Myocyte (in vitro differentiated cells): ENCODE measurements at regions not wholly inside any gene's neighbourhood (a gene's known extent, or its start where the extent isn't known, plus 50 kb on each side); places are given as distances from the start of the nearest gene placed in this dataset.

Experiments used
- DNase-seq: peaks from one replicate; pipeline ENCODE4 v3.0.0-alpha.2; 2012; ENCODE audit warnings: low read depth

DNA sequence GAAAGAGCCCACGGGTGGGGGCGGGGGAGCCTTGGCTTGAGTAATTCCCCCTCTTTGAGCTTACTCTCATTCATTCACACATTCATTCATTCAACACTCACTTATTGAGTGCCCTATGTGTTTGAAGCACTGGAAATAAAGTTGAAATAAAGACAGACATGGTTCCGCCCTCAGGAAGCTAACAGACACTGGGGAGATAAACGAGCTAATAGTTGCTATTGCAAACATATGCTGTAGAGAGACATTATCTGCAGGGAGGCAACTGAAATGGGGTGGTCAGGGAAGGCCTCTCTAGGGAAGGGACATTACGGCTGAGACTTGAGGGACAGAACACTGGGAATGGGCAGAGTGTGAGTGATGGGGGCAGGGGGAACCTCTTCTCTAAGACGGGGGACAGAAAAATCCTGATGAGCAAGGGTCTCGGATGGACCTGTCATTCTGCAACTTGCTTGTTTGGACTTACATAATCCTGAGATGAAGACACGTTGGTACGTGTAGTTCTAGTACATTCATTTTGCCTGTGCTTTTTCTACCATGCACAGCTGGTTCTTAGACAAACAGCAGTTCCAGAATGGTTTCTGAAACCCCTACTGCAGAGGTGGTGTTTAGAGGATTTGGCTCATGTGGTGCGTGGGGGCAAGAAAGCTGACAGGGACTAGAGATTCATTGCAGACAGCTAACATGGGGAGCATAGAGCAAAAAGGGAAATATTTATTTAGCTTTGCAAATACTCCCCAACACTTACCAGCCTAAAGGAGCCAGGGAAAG is 71.1 kb upstream of the BLCAP start:
- no peak for DNase-seq

DNA sequence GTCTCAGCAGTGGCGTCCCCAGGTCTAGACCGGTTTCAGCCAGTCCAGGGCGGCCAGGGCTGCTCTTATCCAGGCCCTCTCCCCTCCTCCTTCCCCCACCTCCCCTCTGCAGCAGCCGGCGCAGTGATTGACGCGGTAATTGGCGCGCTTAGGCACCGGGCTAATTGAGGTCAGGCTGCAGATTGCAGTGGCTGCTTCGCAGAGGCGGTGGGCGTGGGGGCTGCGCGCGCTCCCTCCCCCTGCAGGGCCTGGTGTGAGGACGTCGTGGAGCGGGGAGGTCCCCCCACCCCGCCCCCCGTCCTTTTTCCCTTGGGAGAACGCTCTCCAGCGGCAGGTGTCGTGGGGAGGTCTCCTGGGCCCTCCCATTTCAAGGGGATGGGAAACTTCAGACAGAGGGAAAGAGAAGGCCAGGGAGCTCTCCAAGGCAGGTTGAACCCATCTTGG is 70.4 kb upstream of the BLCAP start:
- no peak for DNase-seq

DNA sequence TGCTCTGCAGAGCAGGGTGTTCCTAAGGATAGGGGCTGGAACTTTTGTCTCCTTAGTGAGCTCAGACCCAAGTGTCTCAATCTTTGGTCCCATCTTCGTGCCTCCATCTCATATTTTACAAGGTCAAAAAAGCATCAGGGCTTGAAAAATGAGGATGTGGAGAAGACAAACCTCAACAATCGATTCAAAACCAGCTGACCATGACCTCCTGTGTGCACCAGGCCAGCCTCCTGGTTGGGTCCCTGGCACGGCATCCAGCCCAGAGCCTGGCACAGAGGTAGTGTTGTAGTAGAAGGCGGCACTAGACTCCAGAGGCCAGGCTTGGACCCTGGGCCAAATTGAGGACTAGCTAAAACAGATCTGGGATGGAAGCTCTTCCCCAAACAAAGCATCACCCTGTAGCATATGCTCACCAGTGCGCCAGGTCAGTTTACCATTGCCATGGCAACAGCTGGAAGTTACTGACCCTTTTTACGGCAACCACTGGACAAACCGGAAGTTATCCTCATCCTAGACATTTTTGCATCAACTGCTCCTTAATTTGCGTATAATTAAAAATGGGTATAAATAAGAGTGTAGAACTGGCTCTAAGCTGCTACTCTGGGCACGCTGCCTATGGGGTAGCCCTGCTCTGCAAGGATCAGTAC is 69.3 kb upstream of the BLCAP start:
- no peak for DNase-seq

- no peak for DNase-seq
Measured at GRCh38 chr20:37596168-37596567, 68.5 kb upstream of the BLCAP start.

GRCh38 chr20:37593710-37594109 is 66.0 kb upstream of the BLCAP start:
- DNase-seq: no peak

DNA sequence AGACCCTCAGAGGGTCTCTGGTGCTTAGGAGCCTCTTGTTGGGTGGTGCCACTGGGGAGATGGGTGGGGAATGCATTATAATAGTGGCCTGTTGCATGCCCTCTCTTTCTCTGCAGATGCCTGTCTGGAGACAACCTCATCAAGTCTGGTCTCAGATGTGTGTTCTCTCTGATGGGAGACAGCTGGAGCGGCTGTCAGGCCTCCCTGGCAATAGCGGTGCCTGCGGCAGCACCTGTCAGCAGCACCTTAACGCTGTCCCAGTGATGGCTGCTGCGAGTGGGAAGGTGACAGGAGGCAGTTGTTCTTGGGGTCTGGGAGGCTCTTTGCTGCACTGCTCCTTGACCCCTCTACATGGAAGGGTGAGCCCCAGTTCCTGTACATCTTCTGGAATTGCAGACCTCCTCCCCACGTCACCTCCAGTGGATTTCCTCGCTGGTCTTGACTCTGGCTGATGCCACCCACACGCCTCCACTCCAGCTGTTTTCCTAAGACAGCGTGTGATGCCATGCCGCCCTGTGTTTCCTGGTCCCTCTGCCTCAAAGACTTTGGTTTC is 63.3 kb upstream of the BLCAP start:
- DNase-seq: no peak

DNA sequence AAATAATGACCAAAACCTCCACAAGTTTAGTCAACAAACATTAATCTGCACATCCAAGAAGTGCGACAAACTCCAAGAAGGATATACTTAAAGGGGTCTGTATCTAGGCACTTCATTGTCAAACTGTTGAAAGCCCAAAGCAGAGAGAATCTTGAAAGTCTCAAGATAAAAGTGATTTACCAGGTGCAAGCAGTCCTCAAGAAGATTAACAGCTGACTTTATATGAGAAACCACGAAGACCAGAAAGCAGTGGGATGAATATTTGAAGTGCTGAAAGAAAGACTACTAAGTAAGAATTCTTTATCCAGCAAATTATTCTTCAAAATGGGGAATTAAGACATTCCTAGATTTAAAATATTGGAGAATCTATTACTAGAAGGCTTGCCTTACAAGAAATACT is 58.4 kb upstream of the BLCAP start:
- no peak for DNase-seq

- DNase-seq: no peak
Measured at GRCh38 chr20:37584238-37584807, 56.6 kb upstream of the BLCAP start.

DNA sequence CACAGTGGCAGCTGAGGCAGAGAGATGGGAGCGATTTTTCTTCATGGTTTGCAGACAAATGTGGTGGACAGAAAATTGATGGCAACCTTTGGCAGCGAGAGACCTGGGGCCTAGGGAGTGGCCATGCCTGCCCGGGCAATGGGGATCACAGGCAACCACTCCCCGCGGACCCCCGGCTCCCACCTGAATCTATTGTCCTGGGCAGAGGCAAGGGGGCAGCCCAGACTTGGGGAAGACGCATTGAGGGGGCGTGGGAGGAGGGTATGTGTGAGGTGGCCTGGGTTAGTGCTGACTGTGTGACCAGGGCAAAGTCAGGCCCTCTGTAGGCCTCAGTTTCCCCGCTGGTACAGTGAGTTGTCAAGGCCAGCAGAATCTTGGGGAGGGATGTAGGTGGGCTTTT is 53.6 kb upstream of the BLCAP start:
- DNase-seq: no peak

- DNase-seq: no peak
Measured at GRCh38 chr20:37580069-37580468, 52.4 kb upstream of the BLCAP start.

GRCh38 chr20:37579106-37579505 is 51.4 kb upstream of the BLCAP start:
- no peak for DNase-seq

GRCh38 chr20:37577981-37578380 is 50.3 kb upstream of the BLCAP start:
- no peak for DNase-seq
